B cell (primary cell): ENCODE measurements at regions not wholly inside any gene's neighbourhood (a gene's known extent, or its start where the extent isn't known, plus 50 kb on each side); places are given as distances from the start of the nearest gene placed in this dataset.

Source experiments
- ATAC-seq: fragments of 200-7000 bp; cut with Tn5 transposase; one replicate; pipeline ENCODE4 v1.10.0; 2021; ENCODE audit warnings: low read depth, mild to moderate bottlenecking, moderate number of reproducible peaks, moderate library complexity
- CTCF ChIA-PET: fragments of 350-600 bp; sonication (Branson Sonifier 250); formaldehyde crosslinking; loops from one replicate; lab custom pipeline; 2021; ENCODE audit warnings: antibody characterized with exemption, inconsistent platforms; lab: Charles Lee
- POLR2A ChIA-PET: fragments of 350-600 bp; sonication (Branson Sonifier 250); formaldehyde crosslinking; loops from one replicate; lab custom pipeline; 2021; ENCODE audit warnings: antibody characterized with exemption; lab: Charles Lee
- DNase-seq: peaks from one replicate; pipeline ENCODE4 v3.0.0; 2013
- H2AFZ ChIP-seq: 2 replicates; pipeline ENCODE4 v1.6.1; 2012; ENCODE audit warnings: mild to moderate bottlenecking, low read depth, low read length; ENCODE audit not compliant: insufficient read depth, poor library complexity, severe bottlenecking
- H3K27ac ChIP-seq, 2 donors: 1 replicate in 1 of 2; 2 replicates in 1 of 2; pipeline ENCODE4 v1.5.1; 2012 to 2013; ENCODE audit warnings: low read length in 2 of 2, mild to moderate bottlenecking in 2 of 2, moderate library complexity in 1 of 2
- H3K27me3 ChIP-seq, 4 experiments: fragments of 200-600 bp in 1 of 4; sonication (generic) in 1 of 4; replicated peaks in 1 of 4; 1 replicate in 2 of 4; 2 replicates in 2 of 4; pipeline versions ENCODE4 v1.6.1 to v1.7.0; 2013 to 2016; ENCODE audit warnings: low read length in 3 of 4, mild to moderate bottlenecking in 2 of 4, mixed read lengths in 1 of 4, moderate library complexity in 1 of 4; ENCODE audit not compliant: insufficient read depth in 4 of 4, control insufficient read depth in 3 of 4; ENCODE audit errors: control extremely low read depth in 1 of 4
- H3K36me3 ChIP-seq, 2 experiments: replicated peaks in 1 of 2; 1 replicate in 1 of 2; 2 replicates in 1 of 2; pipeline versions ENCODE4 v1.6.1 to v1.7.1; 2013; ENCODE audit warnings: low read length in 1 of 2; ENCODE audit not compliant: insufficient read depth in 2 of 2, control insufficient read depth in 1 of 2; ENCODE audit errors: control extremely low read depth in 1 of 2, extremely low read depth in 1 of 2
- H3K4me1 ChIP-seq, 2 donors: fragments of 200-600 bp in 1 of 2; sonication (generic) in 1 of 2; 1 replicate in 1 of 2; 2 replicates in 1 of 2; pipeline versions ENCODE4 v1.5.1 to v1.6.1; 2013 to 2017; ENCODE audit warnings: low read length in 2 of 2; ENCODE audit not compliant: control insufficient read depth in 2 of 2, insufficient read depth in 2 of 2
- H3K4me2 ChIP-seq: replicated peaks from 2 replicates; pipeline ENCODE3; 2012; ENCODE audit warnings: mild to moderate bottlenecking, low read depth, low read length; ENCODE audit not compliant: poor library complexity, severe bottlenecking
- H3K4me3 ChIP-seq, 5 experiments: fragments of 200-600 bp in 1 of 5; sonication (generic) in 1 of 5; 1 replicate in 3 of 5; 2 replicates in 2 of 5; pipeline versions ENCODE4 v1.5.1 to v1.7.0; 2011 to 2016; ENCODE audit warnings: low read length in 4 of 5, mild to moderate bottlenecking in 4 of 5, low read depth in 2 of 5, control low read depth in 1 of 5, moderate library complexity in 1 of 5; ENCODE audit not compliant: insufficient read depth in 1 of 5; ENCODE audit errors: control extremely low read depth in 1 of 5, extremely low read depth in 1 of 5
- H3K79me2 ChIP-seq: fragments of 200-600 bp; sonication (generic); one replicate; pipeline ENCODE4 v1.6.0; 2016; ENCODE audit warnings: low read length; ENCODE audit not compliant: control insufficient read depth, insufficient read depth
- H3K9ac ChIP-seq: fragments of 200-600 bp; sonication (generic); 2 replicates; pipeline ENCODE4 v1.6.1; 2017; ENCODE audit warnings: mild to moderate bottlenecking, low read length, moderate library complexity
- H3K9me3 ChIP-seq, 3 donors: one replicate each; pipeline versions ENCODE4 v1.6.1 to v1.7.1; 2013; ENCODE audit warnings: low read length in 2 of 3; ENCODE audit not compliant: control insufficient read depth in 2 of 3, insufficient read depth in 1 of 3; ENCODE audit errors: control extremely low read depth in 1 of 3
- H4K20me1 ChIP-seq: 2 replicates; pipeline ENCODE4 v1.6.0; 2012; ENCODE audit warnings: mild to moderate bottlenecking, low read length; ENCODE audit not compliant: insufficient read depth, control insufficient read depth, poor library complexity, severe bottlenecking
- H3K27ac Mint-ChIP-seq: one replicate; pipeline ENCODE4 v1.8.0; 2021; ENCODE audit warnings: mixed read lengths
- H3K27me3 Mint-ChIP-seq: one replicate; pipeline ENCODE4 v1.8.0; 2021; ENCODE audit warnings: mixed read lengths
- H3K4me1 Mint-ChIP-seq: one replicate; pipeline ENCODE4 v1.8.0; 2021; ENCODE audit warnings: mixed read lengths
- H3K4me3 Mint-ChIP-seq: one replicate; pipeline ENCODE4 v1.8.0; 2021; ENCODE audit warnings: mixed read lengths
- H3K9me3 Mint-ChIP-seq: one replicate; pipeline ENCODE4 v1.8.0; 2022; ENCODE audit warnings: mixed read lengths; ENCODE audit not compliant: insufficient read depth
- EZH2 ChIP-seq: IDR thresholded peaks from 2 replicates; pipeline ENCODE4 v1.6.1; 2012; ENCODE audit warnings: borderline replicate concordance, low read depth, mild to moderate bottlenecking, moderate library complexity, low read length; ENCODE audit not compliant: insufficient read depth, poor library complexity, severe bottlenecking
- WGBS: methylation state at CpG from one replicate; pipeline ENCODE4 v1.1.5; 2013; ENCODE audit warnings: missing lambda C conversion rate; ENCODE audit not compliant: insufficient coverage; 5-methylcytosine and 5-hydroxymethylcytosine counted together
- intact Hi-C: fragments of 100-400 bp; cut with micrococcal nuclease; formaldehyde crosslinking; loops from one replicate; pipeline ENCODE4 v1.10.0; 2022
- TF ChIP-seq, protein P1 (sequence below): fragments of 200-600 bp; IDR thresholded peaks from one replicate; pipeline ENCODE4 v1.8.0; 2022; ENCODE audit warnings: antibody characterized with exemption, mild to moderate bottlenecking

DNA sequence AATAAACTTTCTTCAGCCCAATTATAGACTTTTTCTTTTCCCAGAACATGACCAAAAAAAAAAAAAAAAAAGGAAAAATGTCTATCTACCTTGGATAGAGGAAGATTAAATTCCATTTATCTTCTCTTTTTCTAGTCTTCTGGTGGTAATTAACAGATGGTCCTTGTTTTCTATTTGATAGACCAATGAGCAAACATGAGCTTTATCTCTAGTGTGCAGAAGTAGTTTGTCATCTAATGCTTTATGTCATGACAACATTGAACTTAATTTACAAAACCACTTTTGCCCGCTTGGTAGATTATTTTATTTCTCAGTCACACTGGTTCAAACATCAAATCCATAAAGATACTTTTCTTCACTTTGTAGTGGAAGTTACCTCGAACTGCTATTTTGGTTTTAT, 69.5 kb upstream of the ELL2 start:
- Mint-ChIP-seq H3K4me3 (no peak overlapping the region), H3K27ac (no peak overlapping the region), H3K4me1 (no peaks in the 10 kb centered on the region), H3K9me3 (no peaks in the 10 kb centered on the region), H3K27me3 (no peaks in the 10 kb centered on the region)
- Histone ChIP-seq H3K27me3 (no peaks in the 10 kb centered on the region), H3K4me1 (no peaks in the 10 kb centered on the region), H3K9me3 (no peaks in the 10 kb centered on the region), H3K9ac (no peak overlapping the region), H3K4me2 (no peak overlapping the region), H4K20me1 (no peaks in the 10 kb centered on the region), H3K79me2 (no peaks in the 10 kb centered on the region), H3K4me3 (no peak overlapping the region), H2AFZ (no peak overlapping the region), H3K27ac (no peak overlapping the region), H3K36me3 (no peaks in the 10 kb centered on the region)
- intact Hi-C loops: no loop called here
- DNase-seq: no peak
- TF ChIP-seq EZH2: no peak
- TF ChIP-seq, protein P1, sequence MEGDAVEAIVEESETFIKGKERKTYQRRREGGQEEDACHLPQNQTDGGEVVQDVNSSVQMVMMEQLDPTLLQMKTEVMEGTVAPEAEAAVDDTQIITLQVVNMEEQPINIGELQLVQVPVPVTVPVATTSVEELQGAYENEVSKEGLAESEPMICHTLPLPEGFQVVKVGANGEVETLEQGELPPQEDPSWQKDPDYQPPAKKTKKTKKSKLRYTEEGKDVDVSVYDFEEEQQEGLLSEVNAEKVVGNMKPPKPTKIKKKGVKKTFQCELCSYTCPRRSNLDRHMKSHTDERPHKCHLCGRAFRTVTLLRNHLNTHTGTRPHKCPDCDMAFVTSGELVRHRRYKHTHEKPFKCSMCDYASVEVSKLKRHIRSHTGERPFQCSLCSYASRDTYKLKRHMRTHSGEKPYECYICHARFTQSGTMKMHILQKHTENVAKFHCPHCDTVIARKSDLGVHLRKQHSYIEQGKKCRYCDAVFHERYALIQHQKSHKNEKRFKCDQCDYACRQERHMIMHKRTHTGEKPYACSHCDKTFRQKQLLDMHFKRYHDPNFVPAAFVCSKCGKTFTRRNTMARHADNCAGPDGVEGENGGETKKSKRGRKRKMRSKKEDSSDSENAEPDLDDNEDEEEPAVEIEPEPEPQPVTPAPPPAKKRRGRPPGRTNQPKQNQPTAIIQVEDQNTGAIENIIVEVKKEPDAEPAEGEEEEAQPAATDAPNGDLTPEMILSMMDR: no peak
- ChIA-PET CTCF (no interaction called here), POLR2A (no interaction called here)
- no CpG with 5 or more reads among the region's 2 CpGs for WGBS
- no peak for ATAC-seq

- no peaks in the 10 kb centered on the region for H3K9me3 Mint-ChIP-seq
- Histone ChIP-seq H4K20me1 (no peaks in the 10 kb centered on the region), H3K79me2 (no peaks in the 10 kb centered on the region), H3K27ac (no peak overlapping the region), H3K4me2 (no peak overlapping the region), H3K36me3 (no peaks in the 10 kb centered on the region), H3K4me3 (no peak overlapping the region), H3K4me1 (no peaks in the 10 kb centered on the region), H3K9ac (no peak overlapping the region), H3K9me3 (no peaks in the 10 kb centered on the region), H3K27me3 (no peaks in the 10 kb centered on the region), H2AFZ (no peak overlapping the region)
- H3K27me3 Mint-ChIP-seq: no peaks in the 10 kb centered on the region
- H3K4me3 Mint-ChIP-seq: no peak overlapping the region
- WGBS: no CpG with 5 or more reads among the region's 2 CpGs
- H3K4me1 Mint-ChIP-seq: no peaks in the 10 kb centered on the region
- TF ChIP-seq EZH2: no peak
- TF ChIP-seq, protein P1: no peak
- no peak for DNase-seq
- H3K27ac Mint-ChIP-seq: no peak overlapping the region
- POLR2A ChIA-PET: no interaction called here
- CTCF ChIA-PET: no interaction called here
- intact Hi-C loops: no loop called here
- no peak for ATAC-seq
Observed at GRCh38 chr5:96026406-96027041, 64.9 kb upstream of the ELL2 start.
